ENCODE measurements at regions not wholly inside any gene's neighbourhood (a gene's known extent, or its start where the extent isn't known, plus 50 kb on each side); places are given as distances from the start of the nearest gene placed in this dataset.

DNA sequence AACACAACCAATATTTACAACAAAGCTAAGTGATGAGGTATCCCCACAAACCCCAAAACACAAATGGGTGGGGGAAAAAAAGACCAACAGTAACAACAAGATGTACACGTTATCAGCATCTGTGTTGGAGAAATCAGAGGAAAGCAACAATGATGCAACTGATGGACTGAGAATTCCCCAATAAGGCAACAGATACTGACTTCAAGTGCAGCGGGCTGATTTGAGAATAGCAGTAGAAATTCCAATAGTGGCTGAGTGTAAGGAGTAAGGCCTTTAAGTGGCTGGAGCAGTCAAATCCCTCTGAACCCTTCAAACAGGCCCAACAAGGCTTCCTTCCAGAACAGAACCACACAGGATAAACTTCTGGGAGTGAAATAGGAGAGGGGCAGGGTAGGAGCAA lies 97.6 kb downstream of the TM2D1 start:
- DNase-seq (ENCODE audit: low read depth in 3 of 3): no peak

DNA sequence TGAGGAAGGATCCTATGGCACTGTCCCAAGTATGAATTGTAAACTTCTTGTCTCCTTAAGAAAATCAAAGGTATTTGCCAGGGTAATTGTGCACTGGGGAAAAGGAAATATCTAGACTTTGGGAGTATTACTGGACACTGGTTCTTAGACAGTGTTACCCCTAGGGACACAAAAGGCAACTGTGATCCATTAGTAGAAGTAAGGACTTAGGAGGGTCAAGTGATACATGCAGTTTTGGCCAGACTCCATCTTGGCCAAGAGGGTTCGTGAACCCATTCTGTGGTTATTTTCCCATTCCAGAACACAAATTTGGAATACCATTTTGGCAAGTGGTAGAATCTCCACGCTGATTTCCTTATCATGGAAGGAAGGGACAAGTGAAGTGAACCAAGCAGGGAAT lies 98.1 kb downstream of the TM2D1 start:
- no peak for DNase-seq (ENCODE audit: low read depth in 3 of 3)

GRCh38 chr1:61623852-61624251 lies 101.1 kb downstream of the TM2D1 start:
- DNase-seq (ENCODE audit: low read depth in 3 of 3): no peak

GRCh38 chr1:61620536-61620935 lies 104.4 kb downstream of the TM2D1 start:
- DNase-seq (ENCODE audit: low read depth in 3 of 3): no peak

- DNase-seq (ENCODE audit: low read depth in 3 of 3): no peak
Observed at GRCh38 chr1:61618755-61619154, 106.2 kb downstream of the TM2D1 start.

- no peak for DNase-seq (ENCODE audit: low read depth in 3 of 3)
Observed at GRCh38 chr1:61618193-61618592, 106.7 kb downstream of the TM2D1 start.

GRCh38 chr1:61616830-61617229 lies 108.1 kb downstream of the TM2D1 start:
- DNase-seq (ENCODE audit: low read depth in 3 of 3): no peak

GRCh38 chr1:61612602-61613001 lies 112.3 kb downstream of the TM2D1 start:
- no peak for DNase-seq (ENCODE audit: low read depth in 3 of 3)

GRCh38 chr1:61609040-61609439 lies 115.9 kb downstream of the TM2D1 start:
- no peak for DNase-seq (ENCODE audit: low read depth in 3 of 3)

DNA sequence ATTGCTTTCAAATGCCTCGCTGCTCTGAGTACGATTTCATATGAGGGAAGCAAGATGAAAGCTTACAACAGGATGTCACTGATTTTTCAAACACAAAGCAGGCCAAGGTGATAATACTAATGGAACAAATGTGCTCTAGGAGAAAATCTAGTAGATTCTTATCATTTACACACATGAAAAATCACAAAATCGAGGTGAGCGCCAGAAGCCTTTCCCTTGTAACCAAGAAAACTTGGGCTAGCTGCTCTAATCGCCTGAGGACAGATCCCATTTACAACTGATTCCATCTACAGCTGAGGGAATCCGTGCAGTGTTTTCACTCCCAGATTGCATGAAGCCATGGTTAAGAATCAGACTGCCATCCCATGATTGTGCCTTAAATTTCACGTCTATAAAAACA lies 117.5 kb downstream of the TM2D1 start:
- DNase-seq (ENCODE audit: low read depth in 3 of 3): no peak

- no peak for DNase-seq (ENCODE audit: low read depth in 3 of 3)
Observed at GRCh38 chr1:61606448-61607312, 118.3 kb downstream of the TM2D1 start.

DNA sequence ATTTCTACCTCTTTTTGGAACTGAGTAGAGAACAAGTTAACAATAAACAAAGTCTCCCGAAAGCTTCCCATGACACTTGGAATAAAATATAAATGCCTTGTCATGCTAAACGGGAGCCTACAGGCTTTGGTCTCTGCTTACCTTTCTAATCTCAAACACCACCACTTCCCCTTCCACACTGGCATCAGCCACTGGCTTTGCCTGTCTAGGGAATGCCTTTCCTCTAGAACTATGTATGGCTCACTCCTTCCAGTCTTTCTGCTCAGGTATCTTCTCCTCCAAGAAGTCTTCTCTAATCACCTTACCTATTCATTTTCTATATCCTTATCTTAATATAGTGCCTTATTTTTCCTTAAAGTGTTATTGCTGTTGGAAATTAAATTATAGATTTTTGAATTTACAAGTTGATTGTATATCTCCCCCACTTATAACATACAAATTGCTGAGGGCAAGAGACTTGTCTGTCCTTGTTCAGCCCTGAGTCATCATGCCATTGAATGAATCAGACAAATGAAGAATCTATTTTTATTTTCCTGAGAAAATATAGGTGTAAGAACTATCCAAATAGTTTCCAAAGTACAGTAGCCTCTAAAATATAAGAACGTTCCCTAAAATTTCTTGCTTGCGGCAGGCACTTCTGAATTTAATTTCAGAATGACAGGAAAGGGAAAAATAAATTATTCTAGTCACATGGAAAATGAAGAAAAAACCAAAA lies 119.2 kb downstream of the TM2D1 start:
- DNase-seq (ENCODE audit: low read depth in 3 of 3): no peak

DNA sequence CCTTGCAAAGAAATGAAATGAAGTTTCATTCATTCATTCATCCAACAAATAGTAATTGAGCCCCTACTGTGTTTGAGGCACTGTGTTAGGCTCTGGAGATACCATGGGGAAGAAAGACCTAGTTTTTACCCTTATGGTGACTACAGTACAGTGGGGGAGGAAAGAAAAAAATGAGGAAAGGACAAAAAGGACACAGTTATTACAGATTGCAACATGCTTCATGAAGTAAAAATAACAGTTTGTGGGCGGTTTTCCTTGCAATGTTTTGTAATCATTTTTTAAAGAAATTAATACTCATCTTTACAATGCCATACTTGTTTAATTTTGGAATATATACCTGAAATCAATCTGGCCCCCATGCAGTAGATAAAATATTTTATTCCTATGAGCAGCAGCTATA lies 120.3 kb downstream of the TM2D1 start:
- DNase-seq (ENCODE audit: low read depth in 3 of 3): no peak

- DNase-seq (ENCODE audit: low read depth in 3 of 3): no peak
Observed at GRCh38 chr1:61604261-61604660, 120.7 kb downstream of the TM2D1 start.

- DNase-seq (ENCODE audit: low read depth in 3 of 3): no peak
Observed at GRCh38 chr1:61602663-61603062, 122.3 kb downstream of the TM2D1 start.

DNA sequence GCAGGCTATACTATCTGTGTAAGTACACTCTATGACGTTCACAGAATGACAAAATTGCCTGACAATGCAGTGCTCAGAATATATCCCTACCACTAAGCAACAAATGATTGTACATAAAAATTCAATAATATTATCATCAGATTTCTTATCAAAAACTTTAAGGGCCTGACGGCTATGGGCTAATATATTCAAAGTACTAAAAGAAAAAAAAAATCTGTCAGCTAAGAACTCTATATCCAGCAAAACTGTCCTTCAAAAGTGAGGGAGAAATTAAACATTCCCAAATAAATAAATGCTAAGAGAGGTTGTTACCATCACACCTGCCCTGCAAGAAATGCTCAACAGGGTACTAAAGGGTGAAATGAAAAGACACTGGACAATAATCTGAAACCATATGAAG lies 127.3 kb downstream of the TM2D1 start:
- DNase-seq (ENCODE audit: low read depth in 3 of 3): no peak

- DNase-seq (ENCODE audit: low read depth in 3 of 3): no peak
Observed at GRCh38 chr1:61593331-61593730, 131.6 kb downstream of the TM2D1 start.

- DNase-seq (ENCODE audit: low read depth in 3 of 3): no peak
Observed at GRCh38 chr1:61591351-61591750, 133.6 kb downstream of the TM2D1 start.

DNA sequence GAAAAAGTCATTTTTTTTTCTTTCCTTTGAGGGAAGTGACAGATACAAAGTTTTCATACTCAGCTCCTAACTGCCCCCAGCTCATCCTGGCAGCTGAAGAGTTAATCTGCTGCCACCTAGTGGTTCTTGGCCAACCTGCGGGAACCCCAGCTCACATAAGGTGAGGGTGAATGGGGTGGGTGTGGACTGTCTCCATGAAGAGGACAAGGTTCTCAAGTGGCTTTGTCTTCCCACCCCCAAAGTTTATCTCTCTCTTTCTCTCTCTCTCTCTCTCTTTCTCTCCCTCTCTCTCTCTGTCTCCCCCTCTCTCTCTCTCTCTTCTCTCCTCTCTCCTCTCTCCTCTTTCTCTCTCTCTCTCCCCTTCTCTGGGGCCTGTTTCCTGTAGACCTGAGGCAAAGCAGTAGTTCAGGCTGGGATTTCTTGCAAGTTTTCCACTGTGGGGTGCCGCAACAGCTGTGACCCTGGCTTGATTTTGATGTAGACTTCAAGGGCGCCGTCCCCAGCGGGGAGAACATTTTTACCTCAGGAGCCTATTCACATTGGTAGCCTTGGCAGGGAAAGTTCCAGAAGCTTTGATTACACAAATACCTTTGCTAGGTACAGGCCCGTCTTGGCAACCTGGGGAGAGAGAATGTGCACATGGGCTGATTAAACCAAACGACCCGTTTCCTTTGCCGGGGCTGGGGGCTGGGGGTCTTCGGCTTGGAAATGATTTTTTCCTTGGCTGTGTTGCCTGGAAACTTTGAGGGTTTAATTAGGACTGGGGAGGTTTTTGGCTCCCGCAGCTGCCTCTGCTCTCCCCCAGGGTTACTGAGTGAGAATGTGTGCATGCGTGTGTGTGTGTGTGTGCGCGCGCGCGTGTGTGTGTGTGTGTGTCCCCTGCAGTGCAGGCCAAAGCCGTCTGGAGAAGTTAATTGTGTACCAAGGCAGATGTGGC lies 135.9 kb downstream of the TM2D1 start:
- DNase-seq (ENCODE audit: low read depth in 3 of 3): peak; percentile 9 to 18 (median 11)

DNA sequence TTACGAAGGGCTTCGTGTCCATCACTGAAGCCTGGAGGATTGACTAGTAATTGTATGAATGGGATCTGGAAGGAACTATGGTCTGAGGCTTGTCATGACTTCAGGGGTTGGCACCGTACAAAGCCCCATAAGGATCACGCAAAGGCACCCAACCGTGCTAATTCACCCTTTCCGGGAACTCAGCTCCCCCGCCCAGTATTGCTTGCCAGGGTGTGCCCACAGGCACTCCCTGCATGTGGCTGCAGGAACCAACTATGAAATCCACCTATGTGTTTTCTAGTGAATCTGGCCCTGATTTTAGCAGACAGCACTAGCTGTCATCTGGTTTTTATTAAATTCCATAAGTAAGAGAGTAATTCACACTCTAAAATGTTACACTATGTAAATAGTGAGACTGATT lies 139.2 kb downstream of the TM2D1 start:
- DNase-seq (ENCODE audit: low read depth in 3 of 3): no peak

GRCh38 chr1:61583703-61584102 lies 141.2 kb downstream of the TM2D1 start:
- no peak for DNase-seq (ENCODE audit: low read depth in 3 of 3)

DNA sequence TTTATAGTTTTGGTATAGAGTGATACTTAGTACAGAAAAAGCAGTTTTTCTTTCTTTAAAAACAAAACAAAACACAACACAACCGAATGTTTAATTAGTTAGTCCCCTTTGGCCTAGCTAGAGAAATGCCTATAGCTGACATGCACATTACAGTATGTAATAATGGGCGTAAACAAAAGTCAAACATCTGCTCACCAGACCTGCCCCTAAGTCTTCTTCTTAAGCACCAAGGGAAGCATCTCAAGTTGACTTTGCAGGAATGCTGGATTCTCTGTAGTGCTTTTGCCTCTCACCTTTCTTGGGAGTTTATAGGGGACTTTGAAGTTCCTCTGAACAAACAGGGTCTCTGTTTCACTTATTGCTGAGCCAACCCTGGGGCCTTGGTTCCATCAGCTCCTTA lies 143.7 kb downstream of the TM2D1 start:
- DNase-seq (ENCODE audit: low read depth in 3 of 3): no peak
